H9 (cell line): ENCODE measurements at regions not wholly inside any gene's neighbourhood (a gene's known extent, or its start where the extent isn't known, plus 50 kb on each side); places are given as distances from the start of the nearest gene placed in this dataset.

ENCODE experiments used
- DNase-seq: peaks from one replicate; pipeline ENCODE4 v3.0.0-alpha.2; 2017
- H2AFZ ChIP-seq: one replicate; pipeline ENCODE4 v1.6.1; 2013; ENCODE audit warnings: mild to moderate bottlenecking, low read length, control low read depth, moderate library complexity
- H2AK5ac ChIP-seq: 2 replicates; pipeline ENCODE4 v1.6.1; 2013; ENCODE audit warnings: low read length, control low read depth, mixed read lengths; ENCODE audit not compliant: insufficient read length
- H2BK120ac ChIP-seq: one replicate; pipeline ENCODE4 v1.6.1; 2013; ENCODE audit warnings: low read depth, mild to moderate bottlenecking, low read length, control low read depth, inconsistent platforms; ENCODE audit not compliant: poor library complexity, severe bottlenecking
- H2BK12ac ChIP-seq: 2 replicates; pipeline ENCODE4 v1.6.1; 2013; ENCODE audit warnings: low read length, control low read depth, mixed read lengths, low read depth; ENCODE audit not compliant: insufficient read length
- H2BK15ac ChIP-seq: 2 replicates; pipeline ENCODE4 v1.6.1; 2013; ENCODE audit warnings: low read depth, low read length, control low read depth
- H2BK20ac ChIP-seq: one replicate; pipeline ENCODE4 v1.6.1; 2013; ENCODE audit warnings: low read depth, mild to moderate bottlenecking, low read length, control low read depth, inconsistent platforms; ENCODE audit not compliant: poor library complexity, severe bottlenecking
- H2BK5ac ChIP-seq: 2 replicates; pipeline ENCODE4 v1.6.1; 2013; ENCODE audit warnings: low read length, control low read depth, mixed read lengths; ENCODE audit not compliant: insufficient read length
- H3K14ac ChIP-seq: 2 replicates; pipeline ENCODE4 v1.6.1; 2013; ENCODE audit warnings: low read length, control low read depth; ENCODE audit not compliant: insufficient read depth
- H3K18ac ChIP-seq: 2 replicates; pipeline ENCODE4 v1.6.1; 2013; ENCODE audit warnings: low read depth, mild to moderate bottlenecking, mixed read lengths, low read length, control low read depth; ENCODE audit not compliant: insufficient read length
- H3K23ac ChIP-seq: 2 replicates; pipeline ENCODE4 v1.6.1; 2013; ENCODE audit warnings: low read length, control low read depth, mixed read lengths, low read depth; ENCODE audit not compliant: insufficient read length
- H3K23me2 ChIP-seq: 2 replicates; pipeline ENCODE4 v1.6.1; 2013; ENCODE audit warnings: low read depth, mild to moderate bottlenecking, mixed read lengths, low read length, control low read depth; ENCODE audit not compliant: insufficient read length, poor library complexity, severe bottlenecking
- H3K27ac ChIP-seq: 2 replicates; pipeline ENCODE4 v1.5.1; 2013; ENCODE audit warnings: low read length, control low read depth, mixed read lengths, low read depth; ENCODE audit not compliant: insufficient read length
- H3K27me3 ChIP-seq: 2 replicates; pipeline ENCODE4 v1.6.1; 2013; ENCODE audit warnings: low read length, control low read depth, inconsistent platforms; ENCODE audit not compliant: insufficient read depth
- H3K4ac ChIP-seq: 2 replicates; pipeline ENCODE4 v1.6.1; 2013; ENCODE audit warnings: low read depth, mild to moderate bottlenecking, control low read depth, inconsistent platforms, low read length, moderate library complexity
- H3K4me1 ChIP-seq: 2 replicates; pipeline ENCODE4 v1.6.1; 2013; ENCODE audit warnings: low read length, control low read depth, inconsistent platforms; ENCODE audit not compliant: insufficient read depth
- H3K4me2 ChIP-seq: 2 replicates; pipeline ENCODE4 v1.6.1; 2013; ENCODE audit warnings: low read length, control low read depth, mixed read lengths; ENCODE audit not compliant: insufficient read length, insufficient read depth
- H3K56ac ChIP-seq: 2 replicates; pipeline ENCODE4 v1.6.1; 2013; ENCODE audit warnings: low read depth, mild to moderate bottlenecking, mixed read lengths, low read length, control low read depth; ENCODE audit not compliant: insufficient read length
- H3K79me1 ChIP-seq: 2 replicates; pipeline ENCODE4 v1.6.1; 2013; ENCODE audit warnings: low read depth, mild to moderate bottlenecking, moderate library complexity, low read length, control low read depth, inconsistent platforms; ENCODE audit not compliant: insufficient read depth, poor library complexity, severe bottlenecking
- H3K79me2 ChIP-seq: 2 replicates; pipeline ENCODE4 v1.6.1; 2013; ENCODE audit warnings: low read length, control low read depth, inconsistent platforms; ENCODE audit not compliant: insufficient read depth
- H3K9ac ChIP-seq: 2 replicates; pipeline ENCODE4 v1.6.1; 2013; ENCODE audit warnings: low read length, control low read depth, mixed read lengths; ENCODE audit not compliant: insufficient read length; ENCODE audit errors: extremely low read depth
- H3K9me3 ChIP-seq: one replicate; pipeline ENCODE4 v1.6.1; 2013; ENCODE audit warnings: low read depth, low read length, inconsistent platforms; ENCODE audit not compliant: control insufficient read depth
- H3T11ph ChIP-seq: one replicate; pipeline ENCODE4 v1.6.1; 2013; ENCODE audit warnings: mild to moderate bottlenecking, low read length, control low read depth, inconsistent platforms
- H4K20me1 ChIP-seq: one replicate; pipeline ENCODE4 v1.6.1; 2013; ENCODE audit not compliant: control insufficient read depth, insufficient read length, insufficient read depth
- H4K5ac ChIP-seq: 2 replicates; pipeline ENCODE4 v1.6.1; 2013; ENCODE audit warnings: low read depth, mild to moderate bottlenecking, mixed read lengths, low read length, control low read depth; ENCODE audit not compliant: insufficient read length
- H4K8ac ChIP-seq: replicated peaks from 2 replicates; pipeline ENCODE4 v1.6.1; 2013; ENCODE audit warnings: low read length, control low read depth, mixed read lengths, low read depth; ENCODE audit not compliant: insufficient read length
- H4K91ac ChIP-seq: 2 replicates; pipeline ENCODE4 v1.6.1; 2013; ENCODE audit warnings: low read depth, mild to moderate bottlenecking, moderate library complexity, mixed read lengths, low read length, control low read depth; ENCODE audit not compliant: insufficient read length
- H3K27ac Mint-ChIP-seq, 3 experiments: 2 replicates in 2 of 3; 3 replicates in 1 of 3; pipeline ENCODE4 v1.8.0; 2020 to 2021; ENCODE audit warnings: mixed read lengths in 3 of 3, mild to moderate bottlenecking in 1 of 3, moderate library complexity in 1 of 3
- H3K27me3 Mint-ChIP-seq: 2 replicates; pipeline ENCODE4 v1.8.0; 2021; ENCODE audit warnings: low read depth, mild to moderate bottlenecking, moderate library complexity, mixed read lengths
- H3K36me3 Mint-ChIP-seq, 3 experiments: 2 replicates in 2 of 3; 3 replicates in 1 of 3; pipeline ENCODE4 v1.8.0; 2020 to 2021; ENCODE audit warnings: low read depth in 3 of 3, mixed read lengths in 3 of 3; ENCODE audit not compliant: insufficient read depth in 1 of 3
- H3K4me1 Mint-ChIP-seq, 2 experiments: 2 replicates each; pipeline ENCODE4 v1.8.0; 2020; ENCODE audit warnings: mixed read lengths in 2 of 2
- H3K4me3 Mint-ChIP-seq, 2 experiments: 2 replicates in 1 of 2; 3 replicates in 1 of 2; pipeline ENCODE4 v1.8.0; 2020 to 2021; ENCODE audit warnings: mild to moderate bottlenecking in 2 of 2, mixed read lengths in 2 of 2, moderate library complexity in 1 of 2
- H3K9me3 Mint-ChIP-seq, 2 experiments: 2 replicates in 1 of 2; 3 replicates in 1 of 2; pipeline ENCODE4 v1.8.0; 2020; ENCODE audit warnings: mild to moderate bottlenecking in 2 of 2, mixed read lengths in 2 of 2, moderate library complexity in 1 of 2
- CTCF ChIP-seq: fragments of 200-600 bp; sonication (generic); conservative IDR thresholded peaks from 3 replicates; pipeline ENCODE4 v1.8.0; 2021; ENCODE audit warnings: antibody characterized with exemption, mild to moderate bottlenecking
- WGBS: extraction: QIAGEN DNeasy Blood & Tissue Kit; methylation state at CpG from one replicate; pipeline ENCODE4 v1.1.7; 2013; ENCODE audit warnings: missing lambda C conversion rate, low lambda C conversion rate, mixed read lengths; ENCODE audit not compliant: insufficient read length; ENCODE audit errors: extremely low coverage; 5-methylcytosine and 5-hydroxymethylcytosine counted together

GRCh38 chr1:188930382-188930781, 1547.3 kb downstream of the BRINP3 start:
- WGBS, result no CpG with 5 or more reads among the region's 3 CpGs
- no peaks in the 10 kb centered on the region for H3K23me2 ChIP-seq
- no peak overlapping the region for H3K27ac ChIP-seq

More at GRCh38 chr1:188930382-188930781, 1547.3 kb downstream of the BRINP3 start:
- H3K14ac ChIP-seq, result no peak overlapping the region
- no peak overlapping the region for H2BK20ac ChIP-seq
- H3K18ac ChIP-seq, result no peak overlapping the region
- no peak overlapping the region for H2BK12ac ChIP-seq
- no peak for TF ChIP-seq CTCF
- no peak overlapping the region for H3T11ph ChIP-seq
- no peaks in the 10 kb centered on the region for H4K20me1 ChIP-seq
- H2AFZ ChIP-seq, result no peak overlapping the region
- H3K27me3 Mint-ChIP-seq, result no peaks in the 10 kb centered on the region
- H3K36me3 Mint-ChIP-seq, result no peaks in the 10 kb centered on the region
- H3K4me2 ChIP-seq, result no peak overlapping the region
- no peak overlapping the region for H2AK5ac ChIP-seq
- H3K4me1 Mint-ChIP-seq, result peaks cover 0 to 5% of the 10 kb centered on the region in 2 experiments; a peak in 1 of 4 replicates
- H3K4me1 ChIP-seq, result no peaks in the 10 kb centered on the region
- H3K27me3 ChIP-seq, result no peaks in the 10 kb centered on the region
- no peak overlapping the region for H3K23ac ChIP-seq
- H3K9ac ChIP-seq, result no peak overlapping the region
- H3K4ac ChIP-seq, result no peak overlapping the region
- no peak overlapping the region for H4K91ac ChIP-seq
- H4K8ac ChIP-seq, result no peak overlapping the region
- H3K4me3 Mint-ChIP-seq, result no peak overlapping the region
- no peak overlapping the region for H2BK15ac ChIP-seq
- no peak overlapping the region for H4K5ac ChIP-seq
- no peak overlapping the region for H3K27ac Mint-ChIP-seq
- no peak overlapping the region for H3K56ac ChIP-seq
- DNase-seq, result no peak
- H3K9me3 ChIP-seq, result no peaks in the 10 kb centered on the region
- H2BK5ac ChIP-seq, result no peak overlapping the region
- no peak overlapping the region for H2BK120ac ChIP-seq
- no peaks in the 10 kb centered on the region for H3K79me1 ChIP-seq
- no peaks in the 10 kb centered on the region for H3K9me3 Mint-ChIP-seq
- H3K79me2 ChIP-seq, result no peaks in the 10 kb centered on the region
